ENCODE measurements at regions not wholly inside any gene's neighbourhood (a gene's known extent, or its start where the extent isn't known, plus 50 kb on each side); places are given as distances from the start of the nearest gene placed in this dataset.
"Not testable (repeated sequence)": the region's sequence is repeated elsewhere in the genome, so short reads cannot be mapped to it uniquely, and the experiment has no call there.

DNA sequence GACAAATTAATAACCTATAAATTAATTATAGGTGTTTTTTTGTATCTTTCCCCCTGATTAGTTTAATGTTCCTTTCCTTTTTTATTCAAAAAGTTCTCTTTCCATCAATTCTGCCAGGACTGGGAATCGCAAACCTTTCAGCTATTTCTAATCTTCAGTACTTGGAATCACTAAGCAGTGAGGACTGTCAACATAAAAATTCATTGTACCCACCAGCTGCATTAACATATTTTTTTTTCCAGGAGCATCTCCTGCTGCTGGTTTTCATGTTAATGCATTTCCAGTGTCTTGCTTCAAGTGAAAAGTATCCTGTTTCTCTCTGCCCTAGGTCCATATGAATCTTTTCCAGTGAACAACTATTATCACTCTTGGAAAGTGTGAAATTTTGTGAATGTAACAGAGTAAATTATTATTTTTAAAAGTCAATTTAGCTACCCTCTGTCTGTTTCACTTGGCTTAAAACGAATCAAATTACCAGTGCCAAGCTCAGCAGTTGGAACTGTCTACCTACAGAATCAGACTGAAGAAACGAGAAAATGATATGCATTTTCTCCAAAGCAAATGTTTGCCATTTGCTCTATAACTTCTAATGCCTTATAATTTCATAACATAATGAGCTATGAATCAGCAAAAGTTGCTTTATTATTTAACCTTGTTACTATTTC, 804.4 kb downstream of the EPHA4 start:
- no peak for DNase-seq (ENCODE audit: low read depth, low spot score)

DNA sequence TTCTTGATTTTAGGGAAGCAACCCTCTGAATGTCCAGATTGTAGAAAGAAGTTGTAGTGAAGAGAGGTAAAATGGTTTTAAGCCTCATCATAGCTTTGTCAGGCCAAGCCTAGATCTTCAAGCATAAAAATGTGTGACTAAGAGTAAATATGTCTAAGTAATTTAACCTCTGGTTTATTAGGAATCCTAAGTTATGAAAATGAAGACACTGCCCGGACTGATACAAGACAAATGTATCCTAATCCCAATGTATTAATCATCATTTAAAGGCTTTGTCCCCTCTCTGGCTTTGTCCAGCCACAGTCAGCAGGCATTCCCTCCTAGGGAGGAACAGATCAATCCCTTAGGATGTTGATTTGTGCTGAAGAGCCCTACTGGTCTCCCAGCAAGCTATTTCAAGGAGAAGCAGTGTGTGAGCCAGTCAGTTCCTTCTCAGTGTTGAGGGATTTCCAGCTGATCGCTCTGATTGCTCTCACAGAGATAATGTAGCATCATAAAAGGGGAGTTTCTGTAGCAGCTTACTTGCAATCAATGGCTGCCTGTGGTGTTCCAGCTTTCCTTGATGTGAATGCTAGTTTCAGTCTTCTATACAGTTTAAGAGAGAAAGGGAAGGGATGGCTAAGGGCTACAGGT, 796.1 kb downstream of the EPHA4 start:
- no peak for DNase-seq (ENCODE audit: low read depth, low spot score)

DNA sequence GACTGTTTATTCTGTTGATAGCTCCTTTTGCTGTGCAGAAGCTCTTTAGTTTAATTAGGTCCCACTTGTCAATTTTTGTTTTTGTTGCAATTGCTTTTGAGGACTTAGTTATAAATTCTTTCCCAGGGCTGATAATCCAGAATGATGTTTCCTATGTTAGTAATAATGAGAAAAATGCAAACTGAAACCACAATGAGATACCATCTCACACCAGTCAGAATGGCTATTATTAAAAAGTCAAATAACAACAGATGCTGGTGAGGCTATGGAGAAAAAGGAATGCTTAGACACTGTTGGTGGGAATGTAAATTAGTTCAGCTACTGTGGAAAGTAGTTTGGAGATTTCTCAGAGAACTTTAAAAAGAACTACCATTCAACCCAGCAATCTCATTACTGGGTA, 793.0 kb downstream of the EPHA4 start:
- not testable (repeated sequence) for DNase-seq (ENCODE audit: low read depth, low spot score)

GRCh38 chr2:220779511-220779910, 792.6 kb downstream of the EPHA4 start:
- DNase-seq (ENCODE audit: low read depth, low spot score): no peak

GRCh38 chr2:220779931-220780330, 792.2 kb downstream of the EPHA4 start:
- no peak for DNase-seq (ENCODE audit: low read depth, low spot score)

GRCh38 chr2:220781622-220782241, 790.4 kb downstream of the EPHA4 start:
- no peak for DNase-seq (ENCODE audit: low read depth, low spot score)

- DNase-seq (ENCODE audit: low read depth, low spot score): no peak
Measured at GRCh38 chr2:220782609-220783113, 789.4 kb downstream of the EPHA4 start.

- DNase-seq (ENCODE audit: low read depth, low spot score): no peak
Measured at GRCh38 chr2:220783671-220784070, 788.4 kb downstream of the EPHA4 start.

- DNase-seq (ENCODE audit: low read depth, low spot score): no peak
Measured at GRCh38 chr2:220785178-220785577, 786.9 kb downstream of the EPHA4 start.

GRCh38 chr2:220786216-220786615, 785.9 kb downstream of the EPHA4 start:
- DNase-seq (ENCODE audit: low read depth, low spot score): no peak

- DNase-seq (ENCODE audit: low read depth, low spot score): no peak
Measured at GRCh38 chr2:220787251-220787650, 784.9 kb downstream of the EPHA4 start.

- DNase-seq (ENCODE audit: low read depth, low spot score): no peak
Measured at GRCh38 chr2:220789961-220790360, 782.1 kb downstream of the EPHA4 start.

- DNase-seq (ENCODE audit: low read depth, low spot score): no peak
Measured at GRCh38 chr2:220795705-220796104, 776.4 kb downstream of the EPHA4 start.

DNA sequence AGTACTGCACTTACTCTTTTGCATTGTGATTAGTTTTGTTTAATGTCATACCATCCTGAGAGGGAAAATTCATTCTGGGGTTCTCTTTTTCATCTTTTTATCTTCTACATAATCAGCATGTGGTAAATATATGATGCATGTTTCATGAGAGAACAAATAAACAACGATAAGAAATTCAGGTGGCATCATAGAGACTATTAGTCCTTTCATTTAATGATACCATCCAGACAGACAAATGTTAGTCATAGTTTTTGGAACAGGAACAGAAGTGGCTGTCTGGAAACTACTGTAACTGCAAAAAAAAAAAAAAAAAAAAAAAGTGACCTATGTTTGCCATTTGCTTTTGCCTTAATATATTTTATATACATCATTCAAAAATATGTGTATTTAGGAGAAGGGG, 761.0 kb downstream of the EPHA4 start:
- DNase-seq (ENCODE audit: low read depth, low spot score): no peak

- DNase-seq (ENCODE audit: low read depth, low spot score): no peak
Measured at GRCh38 chr2:220811952-220812570, 760.0 kb downstream of the EPHA4 start.

- DNase-seq (ENCODE audit: low read depth, low spot score): no peak
Measured at GRCh38 chr2:220814441-220814840, 757.7 kb downstream of the EPHA4 start.

GRCh38 chr2:220815698-220816097, 756.4 kb downstream of the EPHA4 start:
- no peak for DNase-seq (ENCODE audit: low read depth, low spot score)

DNA sequence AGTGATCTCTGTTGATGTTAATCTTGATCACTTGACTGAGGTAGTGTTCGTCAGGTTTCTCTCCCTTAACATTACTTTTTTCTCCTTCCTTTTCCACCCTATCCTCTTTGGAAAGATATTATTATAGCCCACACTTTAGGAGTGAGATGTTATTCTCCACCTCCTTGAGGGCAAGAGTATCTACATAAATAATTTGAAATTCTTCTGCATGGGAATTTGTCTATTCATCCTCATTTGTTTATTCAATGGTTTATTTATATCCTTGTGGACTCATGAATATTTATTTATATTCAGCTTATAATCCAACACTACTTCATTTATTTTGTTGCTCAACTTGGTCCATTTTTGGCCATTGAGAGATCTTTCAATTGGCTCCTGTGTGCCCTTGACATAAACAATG, 750.4 kb downstream of the EPHA4 start:
- no peak for DNase-seq (ENCODE audit: low read depth, low spot score)

DNA sequence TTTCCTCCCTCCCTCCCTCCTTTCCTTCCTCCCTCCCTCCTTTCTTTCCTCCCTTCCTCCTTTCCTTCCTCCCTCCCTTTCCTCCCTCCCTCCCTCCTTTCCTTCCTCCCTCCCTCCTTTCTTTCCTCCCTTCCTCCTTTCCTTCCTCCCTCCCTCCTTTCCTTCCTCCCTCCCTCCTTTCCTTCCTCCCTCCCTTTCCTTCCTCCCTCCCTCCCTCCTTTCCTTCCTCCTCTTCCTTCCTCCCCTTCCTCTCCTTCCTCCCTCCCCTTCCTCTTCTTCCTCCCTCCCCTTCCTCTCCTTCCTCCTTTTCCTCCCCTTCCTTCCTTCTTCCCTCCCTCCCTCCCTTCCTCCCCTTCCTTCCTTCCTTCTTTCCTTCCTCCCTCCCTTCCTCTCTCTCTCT, 748.5 kb downstream of the EPHA4 start:
- not testable (repeated sequence) for DNase-seq (ENCODE audit: low read depth, low spot score)

DNA sequence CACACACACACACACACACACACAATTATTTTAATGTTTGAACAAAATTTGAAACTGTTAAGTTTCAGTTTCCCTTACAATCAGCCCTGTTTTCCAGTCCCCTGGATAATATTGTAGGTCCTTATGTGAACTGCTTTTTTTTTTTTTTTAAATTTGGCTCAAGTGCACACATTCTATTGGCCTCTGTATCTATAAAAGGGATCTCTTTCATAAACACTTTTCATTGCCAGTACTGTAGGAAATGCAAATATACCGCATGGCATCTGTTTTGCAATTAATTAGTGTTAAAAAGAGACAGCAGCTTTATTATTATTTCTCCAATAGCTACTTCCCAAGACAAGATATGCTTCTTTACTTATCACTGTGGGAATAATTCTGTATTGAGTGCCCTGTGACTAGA, 738.7 kb downstream of the EPHA4 start:
- no peak for DNase-seq (ENCODE audit: low read depth, low spot score)

- DNase-seq (ENCODE audit: low read depth, low spot score): no peak
Measured at GRCh38 chr2:220835583-220835982, 736.5 kb downstream of the EPHA4 start.

GRCh38 chr2:220837226-220837625, 734.9 kb downstream of the EPHA4 start:
- DNase-seq (ENCODE audit: low read depth, low spot score): no peak

Data from brain pericyte (primary cell).